Activated naive CD8-positive, alpha-beta T cell treated with anti-CD3 and anti-CD28 coated beads, Interleukin-2, amount 50 U/mL, for 16 hours (primary cell): ENCODE measurements at regions not wholly inside any gene's neighbourhood (a gene's known extent, or its start where the extent isn't known, plus 50 kb on each side); places are given as distances from the start of the nearest gene placed in this dataset.

Source experiments
- DNase-seq: peaks from one replicate; pipeline ENCODE4 v3.0.0-alpha.2; 2020; ENCODE audit warnings: low read depth, low spot score

DNA sequence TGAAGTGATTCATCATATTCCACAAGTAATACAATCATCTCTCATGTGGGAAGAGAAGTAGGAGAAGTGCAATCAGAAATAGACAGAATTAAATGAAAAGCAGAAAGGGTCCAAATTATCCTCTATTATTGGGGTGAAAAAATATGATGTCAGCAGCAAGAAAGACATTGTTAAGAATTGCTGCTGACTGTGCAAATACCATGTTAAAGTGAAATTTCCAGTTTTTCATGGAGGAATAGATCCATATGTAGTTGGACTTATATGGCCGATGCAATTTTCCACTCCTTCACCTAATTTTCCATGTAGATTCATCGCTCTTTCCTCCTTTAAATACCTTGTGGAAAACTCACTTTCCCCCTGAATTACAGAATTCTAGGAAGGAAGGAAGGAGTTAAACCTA lies 819.8 kb downstream of the GATA3 start:
- DNase-seq = no peak

- no peak for DNase-seq
Measured at GRCh38 chr10:8874972-8875371, 820.5 kb downstream of the GATA3 start.

- DNase-seq = no peak
Measured at GRCh38 chr10:8876171-8876570, 821.7 kb downstream of the GATA3 start.

DNA sequence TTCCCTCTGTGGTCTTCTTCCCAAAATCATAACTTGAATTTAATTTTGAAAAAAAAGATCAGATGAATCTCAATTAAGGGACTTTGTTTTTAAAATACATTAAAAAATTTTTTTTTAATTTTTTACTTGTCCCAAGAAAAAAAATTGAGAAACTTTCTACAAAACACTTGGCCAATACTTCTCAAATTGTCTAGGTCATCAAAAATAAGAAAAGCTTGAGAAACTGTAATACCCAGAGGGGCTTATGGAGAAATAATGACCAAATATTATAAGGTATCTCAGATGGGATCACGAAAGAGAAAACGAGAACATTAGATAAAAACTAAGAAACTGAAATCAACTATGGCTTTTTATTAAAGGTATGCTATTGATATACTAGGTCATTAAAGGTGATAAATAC lies 835.0 kb downstream of the GATA3 start:
- DNase-seq = no peak

GRCh38 chr10:8893102-8893501 lies 838.6 kb downstream of the GATA3 start:
- no peak for DNase-seq

DNA sequence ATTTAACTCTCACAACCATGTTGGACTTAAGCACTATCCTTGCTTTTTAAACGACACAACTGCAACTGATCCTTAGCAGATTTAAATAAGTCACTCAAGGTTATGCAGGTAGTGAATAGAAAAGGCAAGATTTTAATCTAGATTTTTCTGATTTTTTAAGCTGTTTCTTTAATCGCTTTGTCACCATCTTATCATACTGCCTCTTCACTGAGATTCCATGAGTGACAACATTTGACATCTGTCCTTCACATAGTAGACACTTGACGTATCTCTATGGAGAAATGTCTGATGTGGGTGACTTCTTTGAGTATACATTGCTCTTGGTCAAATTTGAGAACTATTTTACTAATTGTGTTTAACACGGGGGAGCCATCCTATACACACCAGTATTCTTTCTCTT lies 839.7 kb downstream of the GATA3 start:
- DNase-seq = no peak

GRCh38 chr10:8897769-8898168 lies 843.3 kb downstream of the GATA3 start:
- no peak for DNase-seq

- DNase-seq = no peak
Measured at GRCh38 chr10:8898745-8899330, 844.4 kb downstream of the GATA3 start.

GRCh38 chr10:8902926-8903325 lies 848.4 kb downstream of the GATA3 start:
- DNase-seq = no peak

DNA sequence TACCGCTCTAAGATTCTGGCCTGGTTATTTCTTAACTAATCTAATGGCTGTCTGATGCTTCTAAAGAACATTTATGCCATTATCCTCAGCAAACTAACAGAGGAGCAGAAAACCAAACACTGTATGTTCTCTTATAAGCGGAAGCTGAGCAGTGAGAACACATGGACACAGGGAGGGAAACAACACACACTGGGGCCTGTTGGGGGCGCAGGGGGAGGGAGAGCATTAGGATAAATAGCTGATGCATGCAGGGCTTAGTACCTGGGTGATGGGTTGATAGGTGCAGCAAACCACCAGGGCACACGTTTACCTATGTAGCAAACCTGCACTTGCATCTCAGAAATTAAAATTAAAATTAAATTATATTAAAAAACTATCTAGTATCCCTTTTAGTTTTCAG lies 853.5 kb downstream of the GATA3 start:
- no peak for DNase-seq

DNA sequence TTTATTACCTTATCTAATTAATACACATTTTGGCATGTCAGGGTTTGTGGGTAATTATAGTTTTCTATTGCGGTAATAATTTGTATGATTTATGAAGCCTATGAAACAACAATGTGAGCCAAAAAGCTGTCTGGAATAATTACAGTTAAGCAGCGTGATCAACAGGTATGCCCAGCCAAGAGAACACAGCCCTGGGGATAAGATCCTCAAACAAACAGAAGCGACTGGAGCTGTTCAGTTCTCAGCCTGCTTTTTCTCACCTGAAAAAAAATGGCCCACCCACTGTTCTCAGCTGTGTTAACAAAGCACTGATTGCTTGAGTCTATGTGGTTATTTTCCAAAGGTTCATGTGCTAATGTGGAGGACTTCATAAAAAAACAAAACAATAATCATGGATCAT lies 855.8 kb downstream of the GATA3 start:
- DNase-seq = no peak

DNA sequence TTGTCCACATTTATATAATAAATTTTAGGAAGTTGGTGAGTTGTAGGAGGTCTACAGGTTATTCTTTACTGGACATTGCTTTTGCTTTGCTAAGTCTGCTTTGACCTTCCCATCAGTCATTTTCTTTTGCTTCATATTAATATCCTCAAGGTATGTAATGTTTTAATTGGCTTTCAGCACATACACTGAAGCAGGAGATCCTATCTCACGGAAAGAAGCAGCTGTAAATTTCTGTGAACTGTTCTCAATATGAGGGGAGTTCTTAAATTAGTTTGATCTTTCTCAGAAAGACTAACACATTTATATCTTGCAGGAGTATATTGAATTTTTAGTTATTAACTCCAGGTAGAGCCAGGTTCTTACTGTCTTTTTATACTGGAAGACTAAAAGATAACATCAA lies 856.5 kb downstream of the GATA3 start:
- no peak for DNase-seq

GRCh38 chr10:8912108-8912507 lies 857.6 kb downstream of the GATA3 start:
- DNase-seq = no peak

- no peak for DNase-seq
Measured at GRCh38 chr10:8913720-8914119, 859.2 kb downstream of the GATA3 start.

GRCh38 chr10:8919280-8919679 lies 864.8 kb downstream of the GATA3 start:
- DNase-seq = no peak

DNA sequence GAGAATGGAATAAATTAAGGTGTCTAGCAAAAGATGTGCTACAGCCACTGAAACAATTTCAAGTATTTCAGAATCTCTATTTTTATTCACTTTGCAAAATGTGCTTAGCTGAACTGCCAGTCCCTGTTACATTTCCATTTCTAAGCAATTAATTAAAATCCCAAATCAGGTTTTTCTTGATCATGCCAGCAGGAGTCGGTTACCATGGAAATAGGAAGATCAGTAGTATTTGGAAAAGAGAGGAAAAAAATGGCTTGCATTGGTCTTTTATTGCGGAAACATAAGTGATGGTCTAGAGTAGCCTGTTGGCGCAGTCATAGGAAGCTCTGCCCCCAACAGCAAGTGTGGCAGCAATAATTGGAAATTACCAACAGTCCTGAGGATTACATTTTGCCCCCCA lies 867.1 kb downstream of the GATA3 start:
- no peak for DNase-seq

DNA sequence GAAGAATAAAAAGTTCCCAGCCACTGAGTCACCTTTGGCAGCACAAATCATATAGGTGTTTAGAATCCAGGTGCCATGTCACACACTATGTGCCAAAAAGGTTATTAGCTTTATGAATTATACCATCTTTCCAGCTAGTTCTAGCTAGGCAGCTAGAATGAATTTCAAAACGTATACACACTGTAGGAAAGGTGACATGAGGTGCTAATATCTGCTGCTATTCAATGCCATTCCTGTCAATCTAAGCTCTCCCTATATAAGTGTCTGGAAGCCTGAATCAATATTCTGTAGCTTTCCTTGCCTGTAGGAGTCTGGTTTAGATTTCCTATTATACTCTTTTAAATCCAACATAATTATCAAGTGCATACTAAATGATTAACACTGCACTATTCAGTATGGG lies 868.6 kb downstream of the GATA3 start:
- DNase-seq = no peak

GRCh38 chr10:8927705-8928104 lies 873.2 kb downstream of the GATA3 start:
- DNase-seq = no peak

DNA sequence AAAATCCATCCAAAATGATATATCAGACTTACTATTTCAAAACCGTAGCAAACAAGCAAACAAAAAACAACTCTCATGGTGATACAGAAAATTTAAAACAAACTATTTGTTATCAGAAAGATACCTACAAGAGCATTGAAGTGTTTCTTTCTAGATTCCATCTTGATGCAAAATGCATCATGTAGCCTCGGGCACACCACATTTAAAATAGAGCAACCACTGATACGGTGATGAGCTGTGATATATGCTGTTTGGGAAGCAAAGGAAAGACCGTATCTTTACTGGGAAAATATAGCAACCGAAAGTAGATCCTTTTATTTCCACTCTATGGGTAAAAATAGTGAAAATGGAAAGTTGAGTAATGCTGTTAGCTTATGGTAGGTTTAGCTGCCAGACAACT lies 892.0 kb downstream of the GATA3 start:
- no peak for DNase-seq

DNA sequence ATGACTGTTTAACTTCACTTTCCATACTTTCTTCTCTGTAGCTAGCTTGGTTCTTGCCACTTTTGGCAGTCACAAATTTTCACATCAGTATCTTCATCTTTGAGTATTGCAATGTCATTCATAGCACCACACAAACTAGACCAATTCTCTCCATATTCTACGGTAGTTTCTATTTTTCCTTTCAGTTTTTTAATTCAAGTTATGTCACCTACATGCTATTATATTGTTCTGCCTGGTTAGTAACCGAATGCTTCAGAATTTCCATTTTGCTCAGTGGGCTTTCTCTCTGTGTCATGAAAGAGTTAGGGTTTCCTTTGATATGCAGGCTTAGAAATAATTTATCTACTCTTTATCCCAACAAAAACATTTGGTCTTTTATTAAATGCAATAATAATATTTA lies 896.5 kb downstream of the GATA3 start:
- no peak for DNase-seq

DNA sequence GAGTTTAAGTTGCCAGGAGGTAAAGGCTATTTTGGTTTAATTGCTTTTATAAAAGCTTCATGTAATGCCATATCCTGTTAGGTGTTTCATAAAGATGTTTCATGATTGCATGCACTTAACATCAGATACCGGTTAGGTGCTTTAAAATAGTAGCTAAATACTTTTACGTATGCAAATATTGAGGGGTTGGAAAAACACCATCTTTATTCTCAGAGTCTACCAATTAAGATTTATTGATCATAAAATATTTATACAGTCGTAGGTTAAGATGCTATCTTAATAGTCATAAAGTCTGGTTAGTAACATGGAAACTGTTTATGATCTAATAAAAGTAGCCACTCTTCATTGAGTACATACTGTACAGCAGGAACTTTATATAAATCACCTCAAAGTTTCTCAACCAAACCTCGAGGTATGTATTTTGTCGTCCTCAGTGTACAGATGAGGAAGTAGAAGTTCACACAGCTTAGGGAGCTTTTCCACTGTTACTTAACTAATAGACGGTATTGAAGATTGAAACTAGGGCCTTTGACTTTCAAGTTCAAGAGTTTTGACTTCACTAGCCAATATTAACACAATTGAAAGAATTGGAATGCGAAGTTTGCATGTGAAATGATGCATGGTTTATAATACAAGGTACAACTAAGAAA lies 897.1 kb downstream of the GATA3 start:
- no peak for DNase-seq

- no peak for DNase-seq
Measured at GRCh38 chr10:8956400-8956799, 901.9 kb downstream of the GATA3 start.

DNA sequence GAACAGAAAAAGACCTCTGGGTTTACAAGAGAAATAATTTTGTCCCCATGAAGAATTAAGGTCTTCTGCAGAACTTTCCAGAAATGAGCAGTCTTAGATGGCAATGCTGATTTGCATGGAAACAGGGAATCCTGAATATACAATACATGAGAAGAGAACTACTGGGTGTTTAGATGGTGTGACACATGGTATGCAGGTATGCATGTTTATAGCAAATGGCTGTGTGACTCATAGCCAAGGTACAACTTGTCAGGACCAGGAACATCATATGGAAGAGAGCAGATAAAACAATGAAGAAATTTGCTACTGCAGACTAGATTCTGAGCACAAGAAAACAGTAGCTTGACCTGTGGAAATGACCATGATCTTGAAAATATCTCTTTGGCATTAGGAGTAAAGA lies 907.8 kb downstream of the GATA3 start:
- DNase-seq = no peak

DNA sequence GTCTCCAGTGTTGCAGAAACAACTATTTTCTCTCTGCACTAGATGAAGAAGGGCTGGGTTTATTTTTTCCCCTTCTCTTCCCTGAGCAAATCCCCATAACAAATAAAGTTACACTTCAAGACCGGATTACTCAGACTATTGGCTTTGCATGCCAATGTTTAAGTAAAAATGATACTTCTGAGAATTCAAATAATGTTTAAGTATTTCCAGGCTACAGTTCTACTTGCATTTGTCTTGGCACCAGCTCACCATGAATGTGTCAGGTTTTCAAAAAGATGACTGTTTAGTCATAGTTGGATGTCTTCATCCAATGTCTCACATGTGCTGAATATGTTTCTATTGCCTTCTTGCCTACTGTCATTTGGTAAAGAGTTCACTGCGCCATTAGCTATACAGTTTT lies 912.6 kb downstream of the GATA3 start:
- no peak for DNase-seq
